ENCODE measurements at regions not wholly inside any gene's neighbourhood (a gene's known extent, or its start where the extent isn't known, plus 50 kb on each side); places are given as distances from the start of the nearest gene placed in this dataset.
"Not testable (repeated sequence)": the region's sequence is repeated elsewhere in the genome, so short reads cannot be mapped to it uniquely, and the experiment has no call there.

DNA sequence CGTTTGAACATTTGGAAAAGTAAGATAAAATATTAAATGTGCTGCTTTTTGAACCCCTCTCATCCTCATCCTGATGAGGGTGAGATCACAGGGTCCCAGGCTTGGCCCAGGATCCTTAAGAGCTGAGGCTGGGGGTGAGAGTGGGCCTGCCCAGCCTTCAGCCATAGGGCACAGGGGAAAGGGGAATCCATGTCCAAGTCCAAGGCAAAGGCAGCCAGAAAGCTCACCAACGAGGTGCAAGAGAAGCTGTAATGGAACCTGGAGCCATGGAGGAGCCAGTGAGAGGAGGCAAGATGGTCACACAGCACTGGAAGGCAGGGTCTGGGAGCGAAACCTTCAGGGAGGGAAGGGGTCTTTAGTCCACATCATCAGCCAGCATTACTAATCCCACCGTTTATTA lies 191.9 kb downstream of the RRAGC start:
- DNase-seq (ENCODE audit: low spot score), result no peak

DNA sequence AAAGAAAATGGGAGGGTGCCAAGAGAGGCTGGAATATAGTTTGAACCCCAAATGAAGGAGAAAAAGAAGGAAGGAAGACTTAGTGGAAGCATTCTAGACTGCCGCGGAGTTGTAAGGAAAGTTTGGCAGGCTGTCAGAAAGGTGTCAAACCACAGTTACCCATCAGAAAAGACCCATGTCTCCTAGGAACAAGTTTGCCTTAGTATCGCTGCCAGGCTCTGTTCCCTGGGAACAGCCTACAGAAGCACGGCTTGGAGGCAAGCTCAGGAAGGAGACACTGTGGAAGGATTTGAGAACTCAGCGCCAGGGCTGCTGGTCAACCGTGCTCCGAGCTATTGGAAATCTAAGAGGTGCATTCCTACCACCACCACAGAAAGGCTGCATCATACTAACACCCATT lies 197.4 kb downstream of the RRAGC start:
- DNase-seq (ENCODE audit: low spot score), result no peak

DNA sequence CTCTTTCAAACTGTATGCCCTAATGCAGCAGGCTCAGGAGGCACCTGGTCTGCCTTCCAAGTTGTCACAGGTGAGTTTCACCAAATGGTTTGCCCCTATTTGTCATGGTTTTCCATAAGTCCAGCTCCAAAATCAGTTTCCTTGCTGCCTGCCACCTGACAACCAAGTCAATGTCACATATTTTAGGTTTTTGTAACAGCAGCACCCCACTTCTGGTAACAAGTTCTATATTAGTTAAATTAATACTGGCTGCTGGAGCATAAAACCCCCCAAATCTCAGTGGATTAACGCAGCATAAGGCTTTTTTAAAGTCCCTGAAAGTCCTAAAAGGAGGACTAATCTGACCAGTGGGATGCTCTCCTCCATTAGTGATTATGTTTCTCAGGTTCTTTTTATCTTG lies 200.7 kb downstream of the RRAGC start:
- DNase-seq (ENCODE audit: low spot score), result no peak

DNA sequence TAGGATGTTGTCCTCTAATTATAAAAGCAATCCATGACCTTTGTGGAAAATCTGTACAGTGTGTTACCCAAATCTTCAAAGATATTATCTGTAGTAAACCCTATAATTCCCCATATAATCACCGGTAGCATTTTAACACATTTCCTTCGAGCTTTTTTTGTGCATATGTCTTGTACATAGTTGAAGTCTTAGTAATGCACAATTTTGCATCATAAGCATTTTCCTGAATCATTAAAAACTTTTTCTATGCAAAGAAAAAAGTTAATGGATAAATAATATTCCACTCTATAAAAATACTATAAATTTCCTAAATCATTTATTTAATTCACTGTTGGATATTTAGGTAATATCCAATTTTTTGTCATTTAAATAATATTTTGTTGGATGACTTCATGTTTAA lies 201.7 kb downstream of the RRAGC start:
- no peak for DNase-seq (ENCODE audit: low spot score)

DNA sequence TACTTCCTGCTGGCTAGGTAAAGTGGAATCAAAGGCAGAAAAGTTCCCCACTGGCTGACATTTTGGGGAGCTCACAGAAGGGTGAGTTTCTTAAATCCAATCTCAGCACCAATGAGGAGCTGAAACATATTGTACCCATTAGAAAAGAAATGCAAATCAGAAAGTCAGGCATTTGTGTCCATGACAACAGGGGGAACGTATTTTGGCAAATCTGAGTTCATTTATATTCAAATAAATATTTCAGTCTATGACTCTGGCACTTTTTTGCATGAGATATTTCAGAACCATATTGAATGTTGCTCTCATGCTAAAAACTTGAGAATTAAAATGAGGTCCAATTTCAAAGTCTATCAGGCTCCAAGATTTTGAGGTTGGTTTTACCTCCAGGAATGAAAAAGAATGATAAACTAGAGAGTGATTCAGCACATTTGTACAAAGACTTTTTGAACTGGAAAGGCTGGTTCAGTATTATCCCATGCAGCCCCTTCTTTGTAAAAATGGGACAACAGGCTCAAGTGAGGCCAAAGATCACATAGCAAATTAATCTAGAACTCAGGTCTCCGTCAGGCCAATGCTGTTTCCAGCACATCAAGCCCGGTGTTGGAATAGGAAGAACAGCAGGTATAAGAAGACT lies 202.2 kb downstream of the RRAGC start:
- no peak for DNase-seq (ENCODE audit: low spot score)

DNA sequence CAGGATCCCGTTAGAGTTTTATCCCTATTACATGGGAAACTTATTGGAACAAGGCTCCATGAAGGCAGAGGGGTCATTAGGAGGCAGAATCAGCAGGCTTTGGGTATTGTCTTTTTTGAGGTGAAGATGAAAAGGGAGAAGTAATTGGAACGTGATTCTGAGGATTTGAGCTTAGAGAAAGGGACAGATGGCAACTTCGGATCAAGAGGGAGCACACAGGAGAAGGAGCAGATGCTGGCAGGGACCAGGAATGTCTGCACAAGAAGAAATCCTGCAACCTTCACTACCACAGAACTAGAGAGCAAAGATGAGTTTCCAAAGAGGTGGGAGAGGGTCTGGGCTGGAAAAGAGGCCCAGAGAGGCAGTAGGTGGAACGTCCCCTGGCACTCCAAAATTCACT lies 202.8 kb downstream of the RRAGC start:
- no peak for DNase-seq (ENCODE audit: low spot score)

DNA sequence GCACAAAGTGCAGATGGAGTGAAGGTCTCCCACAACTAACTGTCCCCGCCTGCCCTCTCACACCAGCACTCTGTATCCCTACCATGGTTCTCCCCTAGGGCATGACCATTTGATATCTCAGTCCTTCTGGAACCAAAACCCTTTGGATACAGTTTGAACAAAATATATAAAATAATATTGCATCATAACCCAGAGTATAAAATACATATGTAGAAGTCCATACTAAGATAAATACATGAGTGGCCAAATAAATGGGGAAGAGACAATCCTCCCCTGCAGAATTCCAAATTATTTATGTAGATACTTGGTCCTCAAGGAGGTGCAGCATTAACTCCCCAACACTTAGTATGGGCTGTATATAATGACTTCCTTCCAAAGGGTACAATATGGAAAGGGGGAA lies 207.4 kb downstream of the RRAGC start:
- DNase-seq (ENCODE audit: low spot score), result no peak

DNA sequence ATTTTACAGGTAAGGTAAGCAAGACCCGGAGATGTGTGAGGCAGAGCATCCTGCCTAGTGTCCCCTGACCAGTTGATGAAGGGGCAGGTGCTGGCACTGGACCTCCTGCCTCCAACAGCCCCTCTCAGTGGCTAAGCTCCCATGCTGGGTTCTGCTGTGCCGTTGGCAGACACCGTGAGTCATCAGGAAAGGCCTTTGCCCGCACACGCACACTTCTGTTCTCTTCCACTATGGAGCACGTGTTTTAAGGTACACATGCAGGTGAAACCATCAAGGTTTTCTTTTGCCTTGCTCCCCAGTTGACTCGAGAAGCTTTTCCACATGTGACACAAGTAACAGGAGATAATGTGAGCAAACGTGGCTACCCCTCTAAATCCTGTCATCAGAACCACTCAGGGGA lies 207.9 kb downstream of the RRAGC start:
- DNase-seq (ENCODE audit: low spot score), result no peak

DNA sequence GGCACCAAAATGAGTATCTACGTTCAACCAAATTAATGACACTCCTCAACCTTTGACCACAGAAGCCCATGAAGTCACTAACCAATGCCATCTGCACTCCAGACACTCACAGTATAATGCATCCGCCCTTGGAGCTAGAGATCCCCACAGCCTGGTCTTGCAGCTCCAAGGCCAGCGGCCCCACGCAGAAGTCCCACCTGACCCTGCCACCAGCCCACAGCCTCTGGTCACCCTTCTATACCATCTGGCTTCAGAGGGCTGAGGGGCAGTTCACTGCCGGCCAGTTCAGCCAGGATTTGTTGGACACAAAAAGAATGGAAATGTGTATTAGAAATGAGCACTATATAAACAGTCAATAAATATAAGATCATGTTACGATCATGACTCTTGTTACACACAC lies 211.2 kb downstream of the RRAGC start:
- DNase-seq (ENCODE audit: low spot score), result no peak

DNA sequence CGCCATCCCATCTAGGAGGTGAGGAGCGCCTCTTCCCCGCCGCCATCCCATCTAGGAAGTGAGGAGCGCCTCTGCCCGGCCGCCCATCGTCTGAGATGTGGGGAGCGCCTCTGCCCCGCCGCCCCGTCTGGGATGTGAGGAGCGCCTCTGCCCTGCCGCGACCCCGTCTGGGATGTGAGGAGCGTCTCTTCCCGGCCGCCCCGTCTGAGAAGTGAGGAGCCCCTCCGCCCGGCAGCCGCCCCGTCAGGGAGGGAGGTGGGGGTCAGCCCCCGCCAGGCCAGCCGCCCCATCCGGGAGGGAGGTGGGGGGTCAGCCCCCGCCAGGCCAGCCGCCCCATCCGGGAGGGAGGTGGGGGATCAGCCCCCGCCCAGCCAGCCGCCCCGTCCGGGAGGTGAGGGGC lies 212.2 kb downstream of the RRAGC start:
- not testable (repeated sequence) for DNase-seq (ENCODE audit: low spot score)

DNA sequence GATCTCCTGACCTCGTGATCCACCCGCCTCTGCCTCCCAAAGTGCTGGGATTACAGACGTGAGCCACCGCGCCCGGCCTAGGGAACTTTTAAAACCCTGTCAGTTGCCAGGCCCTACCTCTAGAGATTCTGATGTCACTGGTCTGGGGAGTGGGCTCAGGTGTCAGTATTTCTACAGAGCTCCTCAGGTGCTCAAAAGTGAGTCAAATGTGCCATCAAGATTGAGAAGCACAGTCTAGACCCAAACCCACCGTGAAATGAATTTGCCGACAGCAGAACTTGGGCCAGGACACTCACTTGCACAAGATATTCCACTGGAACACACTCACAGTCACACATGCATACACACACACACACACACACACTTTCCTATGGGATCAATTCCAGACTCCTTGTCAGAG lies 215.5 kb downstream of the RRAGC start:
- DNase-seq (ENCODE audit: low spot score), result no peak

DNA sequence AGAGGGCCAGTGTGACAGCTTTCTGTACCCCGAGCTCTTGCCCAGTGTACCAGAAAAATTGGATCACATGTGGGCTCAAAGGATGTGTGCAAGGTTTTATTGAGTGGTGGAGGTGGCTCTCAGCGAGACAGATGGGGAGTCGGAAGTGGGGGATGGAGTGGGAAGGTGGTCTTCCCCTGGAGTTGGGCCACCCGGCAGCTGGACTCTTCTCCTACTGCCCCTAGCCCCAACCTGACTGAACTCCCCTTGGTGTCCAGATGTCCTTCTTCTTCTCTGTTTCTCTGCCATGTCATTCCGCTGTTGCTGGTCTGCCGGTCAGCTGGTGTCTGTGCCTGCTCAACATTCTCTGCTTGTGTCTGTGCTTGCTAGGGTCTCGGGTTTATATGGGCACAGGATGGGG lies 217.9 kb downstream of the RRAGC start:
- DNase-seq (ENCODE audit: low spot score), result no peak

DNA sequence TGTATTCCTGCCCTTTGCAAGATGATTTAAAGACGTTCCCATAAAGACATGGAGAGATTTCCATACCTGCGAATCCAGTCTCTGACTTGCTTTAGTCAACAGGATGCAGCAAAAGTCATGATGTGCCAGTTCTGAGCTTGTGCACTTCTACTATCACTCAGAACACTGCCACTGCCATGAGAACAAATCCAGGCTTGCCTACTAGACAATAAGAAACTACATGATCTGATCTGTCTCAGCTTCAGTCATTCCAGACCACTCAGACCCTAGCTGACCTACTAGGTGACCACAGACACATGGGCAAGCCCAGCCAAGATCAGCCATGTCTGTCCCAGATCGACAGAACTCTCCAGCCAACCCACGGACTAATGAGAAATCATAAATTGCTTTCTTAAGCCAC lies 219.2 kb downstream of the RRAGC start:
- DNase-seq (ENCODE audit: low spot score), result no peak

DNA sequence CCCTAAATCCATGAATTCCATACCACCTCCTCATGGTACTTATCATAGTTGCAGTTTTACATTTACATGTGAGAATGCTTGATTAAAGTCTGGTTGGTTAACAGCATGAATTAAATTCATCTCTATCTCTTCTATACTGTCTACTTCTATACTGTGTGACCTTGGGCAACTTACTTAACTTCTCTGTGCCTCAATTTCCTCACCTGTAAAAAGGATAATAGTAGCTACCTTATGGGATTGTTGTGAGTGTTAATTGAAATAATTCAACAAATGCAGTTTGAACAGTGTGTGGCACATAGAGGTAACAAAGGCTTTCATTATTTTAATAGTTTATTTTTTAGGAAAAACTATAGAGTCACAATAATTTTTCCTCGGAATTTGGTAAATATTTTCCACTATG lies 231.3 kb downstream of the RRAGC start:
- no peak for DNase-seq (ENCODE audit: low spot score)

DNA sequence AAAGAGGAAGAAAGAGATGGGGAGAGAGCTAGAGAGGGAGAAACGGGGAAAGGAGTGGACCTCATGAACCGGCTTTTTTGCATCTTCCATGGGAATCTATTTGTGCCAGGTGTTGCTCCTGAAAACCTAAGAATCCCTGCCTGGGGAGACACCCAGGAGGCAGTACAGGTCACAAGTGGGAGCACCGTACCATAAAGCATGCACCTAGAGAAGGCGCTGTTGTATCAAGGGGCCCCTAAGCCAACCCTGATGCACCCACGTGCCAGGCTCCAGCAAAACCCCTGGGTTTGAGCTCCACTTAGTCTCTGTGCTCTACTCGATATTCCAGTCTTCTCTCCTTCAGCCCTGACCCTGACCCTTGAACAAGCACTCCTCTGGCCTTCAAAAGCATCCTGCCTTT lies 233.6 kb downstream of the RRAGC start:
- no peak for DNase-seq (ENCODE audit: low spot score)

DNA sequence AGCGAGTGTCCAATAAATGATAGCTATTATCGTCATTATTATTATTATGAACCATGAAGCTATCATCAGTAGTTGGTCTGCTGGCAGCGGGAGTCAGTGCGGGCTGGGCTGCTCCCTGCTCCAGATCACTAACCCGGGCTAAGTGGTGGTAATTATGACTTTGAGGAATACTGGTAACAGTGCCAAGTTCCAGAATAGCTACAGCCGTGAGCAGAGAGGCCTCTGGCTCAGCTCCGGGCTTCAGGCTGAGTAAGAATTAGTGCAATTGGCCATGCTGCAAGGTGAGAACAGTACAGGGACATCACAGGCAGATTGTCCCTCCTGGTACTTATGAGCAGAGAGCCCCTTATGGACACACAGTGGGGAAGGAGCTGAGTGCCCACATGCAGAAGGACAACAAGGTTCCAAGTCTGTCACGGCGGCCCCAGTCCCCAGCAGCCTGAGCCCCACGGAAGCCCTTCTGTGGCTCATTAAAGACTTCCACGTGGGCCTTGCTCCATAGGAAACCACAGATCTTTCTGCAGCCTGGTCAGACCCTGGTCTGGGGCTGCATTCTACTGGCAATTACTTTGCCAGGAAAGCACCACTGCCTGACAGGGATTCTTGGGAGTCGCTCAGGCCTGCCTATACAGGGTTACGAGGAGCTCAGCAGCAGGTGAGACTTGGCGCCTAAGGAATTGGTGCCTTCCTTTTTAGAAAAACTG lies 235.1 kb downstream of the RRAGC start:
- DNase-seq (ENCODE audit: low spot score), result no peak

DNA sequence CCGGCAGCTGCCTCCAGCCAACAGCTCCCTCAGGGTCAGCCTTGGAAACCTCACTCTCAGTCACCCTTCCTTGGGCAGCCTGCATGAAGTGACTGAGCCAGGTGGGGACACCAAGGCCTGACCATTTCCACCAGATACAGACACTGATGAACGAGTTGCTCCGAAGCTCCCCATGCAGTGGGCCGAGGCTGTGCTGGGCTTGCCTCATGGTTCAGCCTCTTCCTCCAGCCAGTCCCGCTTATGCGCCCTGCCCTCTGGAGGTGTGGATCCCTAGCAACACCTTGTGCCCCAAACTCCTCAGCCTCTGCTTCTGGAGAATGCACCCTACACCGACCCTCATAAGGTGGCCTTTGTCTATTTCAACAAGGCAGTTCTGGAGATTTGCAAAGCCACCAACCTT lies 236.0 kb downstream of the RRAGC start:
- no peak for DNase-seq (ENCODE audit: low spot score)

DNA sequence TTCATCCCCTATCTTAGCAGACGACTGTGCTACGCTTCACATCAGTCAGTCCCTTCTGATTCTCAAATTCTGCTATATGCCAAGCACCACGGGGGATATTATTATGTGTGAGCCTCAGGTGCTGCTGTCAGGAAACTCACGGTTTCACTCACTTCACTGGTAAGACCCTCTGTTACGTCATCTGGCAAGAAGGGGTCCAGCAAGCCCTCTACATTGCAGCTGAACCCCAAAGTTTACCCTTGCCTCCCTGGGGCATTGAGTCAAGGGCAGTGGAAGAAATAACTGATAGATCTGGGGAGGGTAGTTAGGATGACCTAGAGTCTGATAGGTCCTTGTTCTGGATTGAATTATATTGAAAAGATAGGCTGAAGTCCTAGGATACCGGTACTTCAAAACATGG lies 237.4 kb downstream of the RRAGC start:
- no peak for DNase-seq (ENCODE audit: low spot score)

DNA sequence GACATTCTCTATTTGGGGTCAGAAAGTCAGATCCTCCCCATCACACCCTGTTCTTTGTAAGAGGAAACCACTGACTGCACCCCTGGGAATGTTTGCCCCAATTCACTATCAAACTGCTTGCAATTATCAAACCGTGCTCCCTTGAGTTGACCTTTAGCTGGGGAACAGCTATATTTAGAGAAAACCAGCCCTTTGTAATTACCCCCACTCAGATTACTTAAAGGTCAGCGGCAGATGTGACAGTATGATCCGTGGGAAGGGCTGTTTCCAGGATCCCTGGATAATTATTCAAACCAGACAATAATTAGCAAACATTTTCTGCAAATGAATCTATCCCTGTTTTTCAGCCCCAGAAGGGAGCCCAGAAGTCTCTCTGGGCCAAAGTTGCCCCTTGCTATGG lies 242.7 kb downstream of the RRAGC start:
- DNase-seq (ENCODE audit: low spot score), result no peak

DNA sequence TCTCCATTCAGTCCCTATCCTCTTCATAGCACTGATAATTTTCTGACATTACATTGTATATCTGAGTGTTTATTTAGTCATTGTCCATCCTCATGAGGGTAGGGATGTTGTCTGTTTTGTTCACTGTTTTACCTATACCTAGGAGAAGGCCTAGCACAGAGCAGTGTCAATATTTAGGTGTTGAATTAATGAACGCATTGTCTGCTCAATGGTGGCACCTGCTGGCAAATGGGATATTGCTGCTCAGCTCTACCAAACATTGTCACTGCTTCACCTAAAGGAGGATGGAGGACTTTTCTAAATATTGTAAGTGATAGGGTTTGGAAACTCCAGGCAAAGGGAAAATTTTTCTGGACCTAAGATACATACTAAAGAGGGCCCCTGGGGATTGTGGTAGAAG lies 243.9 kb downstream of the RRAGC start:
- DNase-seq (ENCODE audit: low spot score), result no peak

DNA sequence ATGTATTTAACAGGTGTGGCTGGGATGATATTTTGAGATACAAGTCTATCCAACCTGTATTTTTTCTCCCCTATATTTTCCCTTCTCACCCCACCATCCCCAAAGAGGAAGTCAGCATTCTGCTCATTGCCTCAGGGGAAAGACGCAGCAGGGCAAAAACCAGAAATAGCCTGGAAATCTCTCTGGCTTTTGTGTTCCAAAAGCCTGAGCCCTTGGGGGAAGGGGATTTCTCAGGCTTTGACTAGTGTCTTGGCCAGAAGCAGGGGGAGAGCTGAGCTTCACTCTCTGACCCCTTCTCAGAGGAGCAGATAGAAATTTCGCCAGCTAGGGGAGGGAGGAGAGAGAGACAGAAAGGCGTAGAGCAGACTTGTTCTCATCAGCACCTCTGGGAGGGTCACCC lies 244.7 kb downstream of the RRAGC start:
- no peak for DNase-seq (ENCODE audit: low spot score)

DNA sequence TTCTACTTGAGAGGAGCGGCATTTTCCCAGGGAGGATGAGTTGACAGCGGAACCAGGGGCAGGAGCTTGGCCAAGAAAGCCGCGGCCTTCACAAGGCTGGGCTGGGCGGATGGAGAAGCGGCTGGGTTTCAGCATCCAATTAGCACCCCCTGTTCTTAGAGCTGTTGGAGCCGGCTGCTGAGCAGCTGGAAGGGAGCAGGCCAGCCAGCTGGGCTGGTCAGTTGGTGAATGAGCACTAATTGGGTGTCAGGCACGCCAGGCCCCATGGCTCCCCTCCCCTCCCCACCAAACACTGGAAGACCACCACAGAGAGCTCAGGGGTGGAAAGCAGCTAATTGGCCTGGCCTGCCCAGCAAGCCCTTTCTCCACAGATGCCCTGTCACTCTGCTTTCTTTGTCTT lies 245.6 kb downstream of the RRAGC start:
- DNase-seq (ENCODE audit: low spot score), result no peak

DNA sequence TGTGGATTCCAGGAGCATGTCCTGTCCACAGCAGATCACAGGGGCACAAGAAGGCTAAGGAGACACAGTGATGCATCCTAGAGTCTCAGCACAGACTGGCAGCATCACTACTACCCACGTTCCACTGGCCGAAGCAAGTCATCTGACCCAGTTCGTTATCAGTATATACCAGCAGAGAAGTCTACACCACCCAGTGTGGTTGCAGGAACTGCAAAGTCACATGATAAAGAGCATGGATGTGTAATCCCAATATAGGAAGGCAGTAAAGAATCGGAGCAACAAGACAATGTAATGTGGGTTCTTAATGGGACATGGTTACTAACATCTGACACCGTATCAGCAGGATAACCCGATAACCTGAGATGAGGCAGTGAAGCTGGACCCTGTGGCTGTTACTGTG lies 246.6 kb downstream of the RRAGC start:
- no peak for DNase-seq (ENCODE audit: low spot score)

DNA sequence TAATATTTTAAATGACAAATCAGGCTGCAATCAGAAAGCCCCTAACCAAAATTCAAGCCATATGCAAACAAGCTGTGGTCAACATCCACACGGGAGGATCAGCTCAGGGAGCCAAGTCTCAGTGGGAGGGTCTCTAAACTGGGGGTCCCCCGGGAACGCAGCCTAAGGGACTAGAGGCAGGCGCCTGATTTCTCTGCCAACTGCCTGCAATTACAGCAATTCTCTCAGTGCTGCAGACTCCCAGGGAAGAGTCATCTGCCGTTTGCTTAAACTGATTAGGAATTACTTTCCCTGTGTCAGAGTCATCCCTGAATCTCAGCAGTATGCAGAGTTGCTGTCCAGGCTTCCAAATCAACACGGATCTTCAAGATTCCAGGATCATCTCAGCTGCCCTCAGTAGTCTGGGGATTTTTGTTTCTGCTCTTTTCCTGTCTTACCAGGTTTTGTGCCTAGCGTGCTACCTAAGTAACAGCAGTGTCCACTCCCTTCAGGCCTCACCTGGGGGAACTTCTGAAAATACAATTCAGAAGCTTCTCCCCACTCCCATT lies 247.8 kb downstream of the RRAGC start:
- DNase-seq (ENCODE audit: low spot score), result no peak

All from CD4-positive, alpha-beta T cell treated with Interleukin-6 at 100 ng/mL for 8 hours (primary cell).